A549 (cell line): ENCODE measurements at regions not wholly inside any gene's neighbourhood (a gene's known extent, or its start where the extent isn't known, plus 50 kb on each side); places are given as distances from the start of the nearest gene placed in this dataset.

ENCODE experiments used
- ATAC-seq, 2 experiments: fragments of 200-7000 bp in 1 of 2; fragments of >200 bp in 1 of 2; cut with Nextera tagmentation in 1 of 2; cut with Tn5 transposase in 1 of 2; 3 replicates each; pipeline versions ENCODE4 v1.8.0 to v1.9.1; 2018 to 2020; ENCODE audit warnings: mild to moderate bottlenecking in 1 of 2, moderate library complexity in 1 of 2
- CTCF ChIA-PET: fragments of 300-600 bp; sonication (Branson Sonifier 250); formaldehyde crosslinking; extraction: SDS; loops from one replicate; lab custom pipeline; 2021; ENCODE audit warnings: antibody characterized with exemption, inconsistent platforms; lab: Yijun Ruan, JAX
- POLR2A ChIA-PET: fragments of 350-600 bp; formaldehyde crosslinking; extraction: SDS; loops from one replicate; lab custom pipeline; 2021; ENCODE audit warnings: antibody characterized with exemption, inconsistent platforms; lab: Yijun Ruan, JAX
- DNase-seq, 2 experiments: peaks; one replicate each; pipeline versions ENCODE4 v3.0.0 to v3.0.0-alpha.2; 2011 to 2016; ENCODE audit warnings: low read depth in 1 of 2, low spot score in 1 of 2
- FAIRE-seq: peaks from 2 replicates; lab custom pipeline; 2011; peaks lifted over from hg19 to GRCh38; lab: Jason Lieb, UNC
- H3K27ac ChIP-seq, 2 experiments: fragments of >200 bp; sonication (Bioruptor Twin); formaldehyde crosslinking; 3 replicates each; pipeline ENCODE4 v1.5.1; 2016 to 2017
- H3K4me1 ChIP-seq: fragments of >200 bp; sonication (Bioruptor Twin); formaldehyde crosslinking; 3 replicates; pipeline ENCODE4 v1.6.1; 2016
- H3K4me2 ChIP-seq: fragments of >200 bp; sonication (Bioruptor Twin); formaldehyde crosslinking; 3 replicates; pipeline ENCODE4 v1.6.1; 2016
- H3K4me3 ChIP-seq: fragments of >200 bp; sonication (Bioruptor Twin); formaldehyde crosslinking; 3 replicates; pipeline ENCODE4 v1.5.1; 2016
- H3K9me3 ChIP-seq: fragments of >200 bp; sonication (Bioruptor Twin); formaldehyde crosslinking; 3 replicates; pipeline ENCODE4 v1.6.1; 2016
- ATOH8 ChIP-seq: fragments of 250-450 bp; sonication (Bioruptor Pico); IDR thresholded peaks from 2 replicates; pipeline ENCODE4 v1.5.0; 2020; ENCODE audit warnings: low read depth, mild to moderate bottlenecking, moderate library complexity
- CBX8 ChIP-seq: fragments of 200-600 bp; sonication (generic); IDR thresholded peaks from 2 replicates; pipeline ENCODE4 v1.6.1; 2016
- CTCF ChIP-seq: fragments of >200 bp; sonication (Bioruptor Twin); formaldehyde crosslinking; IDR thresholded peaks from 3 replicates; pipeline ENCODE4 v1.5.1; 2016
- EHF ChIP-seq: fragments of 250-450 bp; sonication (Bioruptor Pico); IDR thresholded peaks from 2 replicates; pipeline ENCODE4 v1.5.0; 2020; ENCODE audit warnings: mild to moderate bottlenecking
- EHMT2 ChIP-seq: fragments of 200-600 bp; sonication (generic); IDR thresholded peaks from 2 replicates; pipeline ENCODE4 v1.6.1; 2016; ENCODE audit warnings: antibody characterized with exemption, low read depth, mild to moderate bottlenecking, moderate library complexity
- EP300 ChIP-seq, 2 experiments: fragments of >200 bp; sonication (Bioruptor Twin); formaldehyde crosslinking; IDR thresholded peaks; 2 replicates in 1 of 2; 3 replicates in 1 of 2; pipeline ENCODE4 v1.6.1; 2016 to 2017
- FOXS1 ChIP-seq: fragments of 250-450 bp; sonication (Bioruptor Pico); IDR thresholded peaks from 2 replicates; pipeline ENCODE4 v1.5.0; 2020; ENCODE audit warnings: mild to moderate bottlenecking, moderate library complexity
- HDAC2 ChIP-seq: fragments of 200-600 bp; sonication (generic); IDR thresholded peaks from 2 replicates; pipeline ENCODE4 v1.6.1; 2016
- HMGXB4 ChIP-seq: fragments of 250-450 bp; sonication (Bioruptor Pico); IDR thresholded peaks from 2 replicates; pipeline ENCODE4 v1.5.0; 2021; ENCODE audit warnings: mild to moderate bottlenecking, moderate library complexity, borderline replicate concordance
- HOXB5 ChIP-seq: fragments of 250-450 bp; sonication (Bioruptor Pico); IDR thresholded peaks from 2 replicates; pipeline ENCODE4 v1.5.0; 2020; ENCODE audit warnings: mild to moderate bottlenecking, moderate library complexity
- MAFK ChIP-seq: fragments of 450-650 bp; IDR thresholded peaks from 2 replicates; pipeline ENCODE4 v1.6.1; 2014; ENCODE audit not compliant: partially characterized antibody
- MAX ChIP-seq: IDR thresholded peaks from 2 replicates; pipeline ENCODE4 v1.6.1; 2012
- NPAS2 ChIP-seq: fragments of 250-450 bp; sonication (Bioruptor Pico); IDR thresholded peaks from 2 replicates; pipeline ENCODE4 v1.8.0; 2022; ENCODE audit warnings: mild to moderate bottlenecking, moderate library complexity, borderline replicate concordance
- POLR2A ChIP-seq: IDR thresholded peaks from 2 replicates; pipeline ENCODE4 v1.6.1; 2012; ENCODE audit warnings: mild to moderate bottlenecking, low read length
- RAD21 ChIP-seq, 2 experiments: fragments of >200 bp in 1 of 2; sonication (Bioruptor Twin) in 1 of 2; formaldehyde crosslinking in 1 of 2; IDR thresholded peaks in 1 of 2; conservative IDR thresholded peaks in 1 of 2; 2 replicates in 1 of 2; 3 replicates in 1 of 2; pipeline ENCODE4 v1.6.1; 2012 to 2018; ENCODE audit warnings: inconsistent platforms in 1 of 2
- REST ChIP-seq: fragments of 200-600 bp; sonication (generic); IDR thresholded peaks from 2 replicates; pipeline ENCODE4 v1.6.1; 2016; ENCODE audit warnings: antibody characterized with exemption, mild to moderate bottlenecking, moderate library complexity
- TFCP2L1 ChIP-seq: fragments of 250-450 bp; sonication (Bioruptor Pico); IDR thresholded peaks from 2 replicates; pipeline ENCODE4 v1.5.0; 2021; ENCODE audit warnings: mild to moderate bottlenecking
- TP53 ChIP-seq: fragments of 250-450 bp; sonication (Bioruptor Pico); IDR thresholded peaks from 2 replicates; pipeline ENCODE4 v1.5.0; 2021; ENCODE audit warnings: mild to moderate bottlenecking, moderate library complexity
- ZC3H11A ChIP-seq: fragments of 450-650 bp; IDR thresholded peaks from 2 replicates; pipeline ENCODE4 v1.6.1; 2014; ENCODE audit warnings: antibody characterized with exemption, mild to moderate bottlenecking
- WGBS: methylation state at CpG from one replicate; pipeline ENCODE4 v1.1.6; 2017; ENCODE audit errors: missing lambda C conversion rate; 5-methylcytosine and 5-hydroxymethylcytosine counted together

GRCh38 chr21:16194788-16195537 is 465.2 kb downstream of the USP25 start:
- WGBS: under 1% methylated on average over 9 of the region's 9 CpGs
- ChIA-PET CTCF (interaction anchor here (0.9 kb wide), 1 partner anchor 135 kb away, joined by 4 read pairs; no protein-coding TSS in a partner anchor), POLR2A (interaction anchor here (0.6 to 1.1 kb wide), 2 partner anchors 77 to 351 kb away, joined by 3 read pairs; no protein-coding TSS in a partner anchor)
- peak; percentile 15; the same call in 1 of the 2 replicates for TF ChIP-seq MAX
- no peak for TF ChIP-seq POLR2A
- no peak for TF ChIP-seq ATOH8 (CRISPR knock-in tag)
- peaks cover 20% of the 10 kb centered on the region for H3K4me1 ChIP-seq
- ATAC-seq: peak in 1 of 2 experiments; percentile 54; a peak in 3 of 6 replicates
- peak overlapping the region; percentile 86 to 94 for H3K27ac ChIP-seq
- no peaks in the 10 kb centered on the region for H3K9me3 ChIP-seq
- H3K4me3 ChIP-seq: peak overlapping the region; percentile 51
- peak in 1 of 2 experiments; percentile 40 for DNase-seq
- FAIRE-seq: no peak
- H3K4me2 ChIP-seq: peak overlapping the region; percentile 78

- H3K4me2 ChIP-seq: peak overlapping the region; percentile 78
- peaks cover 20% of the 10 kb centered on the region for H3K4me1 ChIP-seq
- no peak for ATAC-seq
- WGBS: under 1% methylated on average over 4 of the region's 4 CpGs
- CTCF ChIA-PET: no interaction called here
- peak overlapping the region; percentile 51 for H3K4me3 ChIP-seq
- POLR2A ChIA-PET: no interaction called here
- peak overlapping the region; percentile 86 to 94 for H3K27ac ChIP-seq
- TF ChIP-seq FOXS1 (CRISPR knock-in tag): no peak
- TF ChIP-seq TP53 (CRISPR knock-in tag): no peak
- TF ChIP-seq MAFK: no peak
- no peak for TF ChIP-seq HDAC2
- no peak for TF ChIP-seq CBX8
- no peak for TF ChIP-seq HOXB5 (CRISPR knock-in tag)
- TF ChIP-seq HMGXB4 (CRISPR knock-in tag): no peak
- no peak for TF ChIP-seq CTCF
- TF ChIP-seq EP300 (IDR thresholded peaks at IDR 0.05): no peak
- no peak for TF ChIP-seq RAD21 (conservative IDR thresholded peaks at IDR 0.05 in 1 of 2, IDR thresholded peaks at IDR 0.05 in 1 of 2)
- TF ChIP-seq EHMT2: no peak
- TF ChIP-seq REST: no peak
- no peak for TF ChIP-seq NPAS2 (CRISPR knock-in tag)
- no peak for TF ChIP-seq ZC3H11A
- TF ChIP-seq TFCP2L1 (CRISPR knock-in tag): no peak
- TF ChIP-seq EHF (CRISPR knock-in tag): no peak
- no peak for TF ChIP-seq POLR2A
- DNase-seq: peak in 1 of 2 experiments; percentile 39
- no peak for FAIRE-seq
- no peaks in the 10 kb centered on the region for H3K9me3 ChIP-seq
Measured at GRCh38 chr21:16195538-16195910, 465.7 kb downstream of the USP25 start.
